Smooth muscle cell (in vitro differentiated cells): ENCODE measurements at regions not wholly inside any gene's neighbourhood (a gene's known extent, or its start where the extent isn't known, plus 50 kb on each side); places are given as distances from the start of the nearest gene placed in this dataset.
A peak's percentile ranks its signal among the peaks of the same experiment; 100 is the strongest.

Experiments
- DNase-seq: peaks from one replicate; lab custom pipeline; 2025; ENCODE audit not compliant: unreplicated experiment; lab: John Stamatoyannopoulos, UW
- H2AFZ ChIP-seq: fragments of 200-600 bp; sonication (generic); 2 replicates; pipeline ENCODE4 v1.6.0; 2016; ENCODE audit warnings: antibody characterized with exemption, low read depth, mild to moderate bottlenecking
- H3F3A ChIP-seq: fragments of 200-600 bp; sonication (generic); 2 replicates; pipeline ENCODE4 v1.6.0; 2017; ENCODE audit warnings: antibody characterized with exemption, low read depth
- H3K27ac ChIP-seq: fragments of 200-600 bp; sonication (generic); 2 replicates; pipeline ENCODE4 v1.5.1; 2016; ENCODE audit warnings: low read depth, mild to moderate bottlenecking
- H3K27me3 ChIP-seq: fragments of 200-600 bp; sonication (generic); 2 replicates; pipeline ENCODE4 v1.6.1; 2016; ENCODE audit warnings: low read depth, mild to moderate bottlenecking
- H3K36me3 ChIP-seq: fragments of 200-600 bp; sonication (generic); 2 replicates; pipeline ENCODE4 v1.5.1; 2016; ENCODE audit warnings: low read depth
- H3K4me1 ChIP-seq: fragments of 200-600 bp; sonication (generic); 2 replicates; pipeline ENCODE4 v1.5.1; 2016; ENCODE audit warnings: low read depth
- H3K4me2 ChIP-seq: fragments of 200-600 bp; sonication (generic); 2 replicates; pipeline ENCODE4 v1.6.0; 2016; ENCODE audit warnings: mild to moderate bottlenecking
- H3K4me3 ChIP-seq: fragments of 200-600 bp; sonication (generic); 2 replicates; pipeline ENCODE4 v1.5.1; 2016; ENCODE audit warnings: mild to moderate bottlenecking
- H3K79me2 ChIP-seq: fragments of 200-600 bp; sonication (generic); 2 replicates; pipeline ENCODE4 v1.6.0; 2016; ENCODE audit warnings: low read depth, mild to moderate bottlenecking
- H3K9ac ChIP-seq: fragments of 200-600 bp; sonication (generic); 2 replicates; pipeline ENCODE4 v1.6.0; 2016; ENCODE audit warnings: low read depth
- H3K9me3 ChIP-seq: fragments of 200-600 bp; sonication (generic); replicated peaks from 2 replicates; pipeline ENCODE4 v1.5.1; 2016; ENCODE audit warnings: low read depth
- H4K20me1 ChIP-seq: fragments of 200-600 bp; sonication (generic); 2 replicates; pipeline ENCODE4 v1.6.0; 2016; ENCODE audit warnings: low read depth
- CTCF ChIP-seq: fragments of 200-600 bp; sonication (generic); IDR thresholded peaks from 2 replicates; pipeline ENCODE4 v1.5.1; 2017; ENCODE audit warnings: borderline replicate concordance, mild to moderate bottlenecking, antibody characterized with exemption; ENCODE audit not compliant: insufficient read depth, poor library complexity, severe bottlenecking
- WGBS: methylation state at CpG from one replicate; pipeline ENCODE4 v1.1.7; 2016; ENCODE audit warnings: low lambda C conversion rate; 5-methylcytosine and 5-hydroxymethylcytosine counted together

GRCh38 chr4:111011458-111011857 is 388.6 kb upstream of the PITX2 start:
- Histone ChIP-seq H3F3A (no peaks in the 10 kb centered on the region), H3K9ac (no peak overlapping the region), H3K27ac (no peak overlapping the region), H4K20me1 (no peaks in the 10 kb centered on the region), H3K4me2 (no peak overlapping the region), H3K79me2 (no peaks in the 10 kb centered on the region), H3K4me1 (peaks cover 5% of the 10 kb centered on the region), H3K4me3 (no peak overlapping the region), H2AFZ (no peak overlapping the region), H3K9me3 (no peaks in the 10 kb centered on the region), H3K36me3 (no peaks in the 10 kb centered on the region), H3K27me3 (no peaks in the 10 kb centered on the region)
- WGBS, result 95% methylated on average over 2 of the region's 2 CpGs
- TF ChIP-seq CTCF, result no peak
- no peak for DNase-seq

GRCh38 chr4:111013846-111014245 is 391.0 kb upstream of the PITX2 start:
- Histone ChIP-seq H3K9me3 (no peaks in the 10 kb centered on the region), H3K4me2 (no peak overlapping the region), H3F3A (peaks cover 7% of the 10 kb centered on the region), H3K4me1 (peaks cover 8% of the 10 kb centered on the region), H3K27me3 (no peaks in the 10 kb centered on the region), H3K9ac (no peak overlapping the region), H3K27ac (no peak overlapping the region), H3K79me2 (no peaks in the 10 kb centered on the region), H4K20me1 (no peaks in the 10 kb centered on the region), H2AFZ (no peak overlapping the region), H3K4me3 (no peak overlapping the region), H3K36me3 (no peaks in the 10 kb centered on the region)
- no peak for DNase-seq
- WGBS, result 95% methylated on average over 7 of the region's 7 CpGs
- TF ChIP-seq CTCF, result no peak

- H3K27ac ChIP-seq, result no peak overlapping the region
- H3K36me3 ChIP-seq, result no peaks in the 10 kb centered on the region
- no peaks in the 10 kb centered on the region for H3K27me3 ChIP-seq
- no peak overlapping the region for H3K4me3 ChIP-seq
- no peak overlapping the region for H2AFZ ChIP-seq
- no peak for DNase-seq
- no peaks in the 10 kb centered on the region for H3K9me3 ChIP-seq
- H3K9ac ChIP-seq, result no peak overlapping the region
- peaks cover 7% of the 10 kb centered on the region for H3F3A ChIP-seq
- no peaks in the 10 kb centered on the region for H3K79me2 ChIP-seq
- no peak overlapping the region for H3K4me2 ChIP-seq
- H4K20me1 ChIP-seq, result no peaks in the 10 kb centered on the region
- WGBS, result 80% methylated on average over 1 of the region's 1 CpG
- H3K4me1 ChIP-seq, result peaks cover 8% of the 10 kb centered on the region
- no peak for TF ChIP-seq CTCF
Observed at GRCh38 chr4:111014537-111014936, 391.7 kb upstream of the PITX2 start.

- Histone ChIP-seq H4K20me1 (no peaks in the 10 kb centered on the region), H3K9ac (no peak overlapping the region), H3K4me2 (peak overlapping the region; percentile 28), H3K36me3 (no peaks in the 10 kb centered on the region), H3K27me3 (no peaks in the 10 kb centered on the region), H2AFZ (peak overlapping the region; percentile 14), H3F3A (peaks cover 7% of the 10 kb centered on the region), H3K27ac (no peak overlapping the region), H3K79me2 (no peaks in the 10 kb centered on the region), H3K4me3 (no peak overlapping the region), H3K9me3 (no peaks in the 10 kb centered on the region), H3K4me1 (peaks cover 8% of the 10 kb centered on the region)
- no peak for DNase-seq
- TF ChIP-seq CTCF, result no peak
Observed at GRCh38 chr4:111016416-111016815, 393.5 kb upstream of the PITX2 start.
